ENCODE measurements at regions not wholly inside any gene's neighbourhood (a gene's known extent, or its start where the extent isn't known, plus 50 kb on each side); places are given as distances from the start of the nearest gene placed in this dataset.

DNA sequence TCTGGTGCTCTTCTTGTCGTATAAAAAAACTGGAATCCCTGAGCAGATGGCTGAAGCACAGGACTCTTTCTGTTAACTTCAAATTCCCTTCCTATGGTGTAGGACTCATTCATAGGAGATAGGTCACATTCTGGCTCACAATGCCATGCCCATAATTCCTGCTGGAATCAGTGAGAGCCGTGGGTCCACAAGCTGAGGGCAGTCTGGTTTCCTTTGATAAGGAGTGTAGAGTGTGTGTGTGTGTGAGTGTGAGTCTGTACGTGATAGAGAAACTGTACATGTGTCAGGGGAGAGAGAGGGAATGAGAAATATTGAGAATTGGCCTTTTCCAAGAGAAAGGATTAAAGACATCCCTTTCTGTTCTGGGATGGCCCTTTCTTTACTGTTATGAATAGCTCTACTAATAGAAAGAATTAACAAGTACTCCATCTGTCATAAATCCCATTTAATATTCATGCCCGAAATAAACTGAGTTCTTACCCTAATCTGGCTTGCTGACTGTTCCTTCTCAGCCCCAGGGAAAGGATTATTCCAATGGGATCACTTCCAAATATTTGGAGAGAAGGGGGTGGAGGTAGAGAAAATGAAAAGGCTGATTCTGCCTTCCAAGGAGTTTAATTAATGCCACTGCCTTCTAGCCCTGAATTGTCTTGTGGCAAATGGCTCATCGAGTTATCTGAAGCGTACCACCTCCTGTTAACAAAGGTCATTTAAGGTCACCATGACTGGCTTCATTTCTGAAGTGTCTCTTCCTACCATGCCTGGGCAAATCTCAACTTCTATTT is 79.0 kb downstream of the TMX1 start:
- Histone ChIP-seq H3K27me3 (no peaks in the 10 kb centered on the region), H3K27ac (no peak overlapping the region), H3K9me3 (no peaks in the 10 kb centered on the region), H3K36me3 (no peaks in the 10 kb centered on the region), H3K4me3 (ENCODE audit: low read depth in 1 of 2, low read length in 1 of 2) (no peak overlapping the region), H3K4me1 (ENCODE audit: control insufficient read depth in 1 of 2, insufficient read depth in 1 of 2, low read depth in 1 of 2, low read length in 1 of 2) (no peaks in the 10 kb centered on the region)
- TF ChIP-seq CTCF (IDR thresholded peaks at IDR 0.05): no peak

- H3K36me3 ChIP-seq: no peaks in the 10 kb centered on the region
- no peak for TF ChIP-seq CTCF (IDR thresholded peaks at IDR 0.05)
- no peak overlapping the region for H3K4me3 ChIP-seq (ENCODE audit: low read depth in 1 of 2, low read length in 1 of 2)
- no peaks in the 10 kb centered on the region for H3K27me3 ChIP-seq
- no peaks in the 10 kb centered on the region for H3K4me1 ChIP-seq (ENCODE audit: control insufficient read depth in 1 of 2, insufficient read depth in 1 of 2, low read depth in 1 of 2, low read length in 1 of 2)
- no peak overlapping the region for H3K27ac ChIP-seq
- no peaks in the 10 kb centered on the region for H3K9me3 ChIP-seq
Observed at GRCh38 chr14:51321036-51321435, 81.0 kb downstream of the TMX1 start.

DNA sequence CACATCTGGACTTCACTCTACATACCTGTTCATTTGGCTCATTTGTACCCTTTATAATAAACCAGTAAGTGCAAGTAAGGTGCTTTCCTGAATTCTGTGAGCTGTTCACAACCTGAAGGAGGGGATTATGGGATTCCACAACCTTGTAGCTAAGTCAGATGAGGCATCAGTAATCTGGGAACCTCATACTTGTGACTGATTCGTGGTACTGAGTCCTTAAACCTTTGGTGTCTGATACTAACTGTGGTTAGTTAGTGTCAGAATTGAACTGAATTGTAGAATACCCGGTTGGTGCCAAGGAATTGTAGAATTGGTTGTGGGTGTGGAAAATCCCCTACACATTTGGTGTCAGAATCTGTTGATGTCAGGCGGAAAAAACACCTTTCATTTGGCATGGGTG is 83.4 kb downstream of the TMX1 start:
- Histone ChIP-seq H3K4me3 (ENCODE audit: low read depth in 1 of 2, low read length in 1 of 2) (no peak overlapping the region), H3K9me3 (no peaks in the 10 kb centered on the region), H3K27ac (no peak overlapping the region), H3K36me3 (no peaks in the 10 kb centered on the region), H3K4me1 (ENCODE audit: control insufficient read depth in 1 of 2, insufficient read depth in 1 of 2, low read depth in 1 of 2, low read length in 1 of 2) (no peaks in the 10 kb centered on the region), H3K27me3 (peaks cover 15% of the 10 kb centered on the region)
- TF ChIP-seq CTCF (IDR thresholded peaks at IDR 0.05): no peak

- Histone ChIP-seq H3K27ac (no peak overlapping the region), H3K27me3 (peaks cover 38% of the 10 kb centered on the region), H3K4me1 (ENCODE audit: control insufficient read depth in 1 of 2, insufficient read depth in 1 of 2, low read depth in 1 of 2, low read length in 1 of 2) (no peaks in the 10 kb centered on the region), H3K4me3 (ENCODE audit: low read depth in 1 of 2, low read length in 1 of 2) (no peak overlapping the region), H3K9me3 (no peaks in the 10 kb centered on the region), H3K36me3 (no peaks in the 10 kb centered on the region)
- TF ChIP-seq CTCF (IDR thresholded peaks at IDR 0.05): no peak
Observed at GRCh38 chr14:51327376-51327775, 87.3 kb downstream of the TMX1 start.

DNA sequence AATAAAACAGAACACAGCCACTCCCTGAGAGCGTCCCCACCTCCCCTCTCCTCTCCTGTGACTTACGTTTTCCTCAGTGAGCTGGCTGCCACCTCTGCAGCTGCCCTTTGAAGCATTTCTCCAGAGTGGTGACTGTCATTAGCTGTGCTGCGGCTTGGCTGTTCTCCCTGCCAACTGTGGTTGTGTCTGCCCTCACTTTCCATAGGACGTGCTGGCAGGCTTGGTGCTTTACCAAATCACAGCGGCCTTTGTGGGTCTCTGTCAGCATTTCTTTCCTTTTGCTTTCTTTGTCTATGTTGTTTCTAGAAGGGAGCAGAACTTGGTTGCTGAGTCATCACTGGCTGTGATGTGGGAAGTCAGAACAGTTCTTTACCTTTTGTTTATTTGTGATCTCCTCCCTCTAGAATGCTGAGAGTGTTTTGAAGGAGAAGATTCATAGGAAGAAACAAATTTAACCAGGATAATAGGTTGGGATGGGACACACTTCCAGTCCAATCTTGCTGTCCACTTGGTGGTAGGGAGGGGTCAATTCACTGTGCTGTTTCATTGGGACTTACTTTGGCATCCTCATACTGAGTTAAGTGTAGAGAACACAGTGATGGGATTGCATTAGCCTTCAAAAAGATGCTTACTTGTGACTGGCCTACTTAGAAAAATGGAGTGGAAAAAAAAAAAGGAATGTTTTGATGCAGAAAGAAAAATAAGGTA is 88.2 kb downstream of the TMX1 start:
- no peak overlapping the region for H3K27ac ChIP-seq
- H3K27me3 ChIP-seq: peaks cover 44% of the 10 kb centered on the region
- H3K9me3 ChIP-seq: no peaks in the 10 kb centered on the region
- H3K4me3 ChIP-seq (ENCODE audit: low read depth in 1 of 2, low read length in 1 of 2): no peak overlapping the region
- H3K4me1 ChIP-seq (ENCODE audit: control insufficient read depth in 1 of 2, insufficient read depth in 1 of 2, low read depth in 1 of 2, low read length in 1 of 2): no peaks in the 10 kb centered on the region
- H3K36me3 ChIP-seq: no peaks in the 10 kb centered on the region
- no peak for TF ChIP-seq CTCF (IDR thresholded peaks at IDR 0.05)
